ENCODE measurements at regions not wholly inside any gene's neighbourhood (a gene's known extent, or its start where the extent isn't known, plus 50 kb on each side); places are given as distances from the start of the nearest gene placed in this dataset.

DNA sequence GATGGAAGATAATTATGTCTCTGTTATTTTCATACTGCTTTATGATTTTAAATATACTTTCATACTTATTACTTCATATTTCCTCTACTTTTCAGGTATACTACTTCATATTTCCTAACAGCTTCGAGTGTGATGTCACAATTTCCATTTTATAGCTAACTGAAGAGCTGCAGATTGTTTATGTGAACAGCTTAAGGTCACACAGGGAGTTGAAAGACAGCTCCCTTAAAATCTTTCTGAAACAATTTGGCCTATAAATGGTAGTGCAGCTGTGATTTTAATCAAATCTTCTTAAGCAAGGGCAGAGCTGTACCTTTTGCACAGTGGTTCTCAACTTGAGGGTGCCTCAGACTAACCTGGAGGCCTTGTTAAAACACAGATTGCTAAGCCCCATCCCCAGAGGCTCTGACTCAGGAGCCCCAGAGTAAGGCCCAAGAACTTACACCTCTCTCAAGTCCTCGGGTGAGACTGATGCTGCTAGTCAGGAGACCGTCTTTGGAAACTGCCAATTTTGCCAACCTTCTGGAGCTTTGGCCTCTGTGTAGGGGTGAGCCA lies 347.0 kb upstream of the HSF2 start:
- H3K27me3 ChIP-seq, result no peaks in the 10 kb centered on the region
- H3K27ac ChIP-seq, result no peak overlapping the region
- TF ChIP-seq EP300 (IDR thresholded peaks at IDR 0.05) (no peak), POLR2A (IDR thresholded peaks at IDR 0.05) (no peak)
- TF ChIP-seq, protein P1, sequence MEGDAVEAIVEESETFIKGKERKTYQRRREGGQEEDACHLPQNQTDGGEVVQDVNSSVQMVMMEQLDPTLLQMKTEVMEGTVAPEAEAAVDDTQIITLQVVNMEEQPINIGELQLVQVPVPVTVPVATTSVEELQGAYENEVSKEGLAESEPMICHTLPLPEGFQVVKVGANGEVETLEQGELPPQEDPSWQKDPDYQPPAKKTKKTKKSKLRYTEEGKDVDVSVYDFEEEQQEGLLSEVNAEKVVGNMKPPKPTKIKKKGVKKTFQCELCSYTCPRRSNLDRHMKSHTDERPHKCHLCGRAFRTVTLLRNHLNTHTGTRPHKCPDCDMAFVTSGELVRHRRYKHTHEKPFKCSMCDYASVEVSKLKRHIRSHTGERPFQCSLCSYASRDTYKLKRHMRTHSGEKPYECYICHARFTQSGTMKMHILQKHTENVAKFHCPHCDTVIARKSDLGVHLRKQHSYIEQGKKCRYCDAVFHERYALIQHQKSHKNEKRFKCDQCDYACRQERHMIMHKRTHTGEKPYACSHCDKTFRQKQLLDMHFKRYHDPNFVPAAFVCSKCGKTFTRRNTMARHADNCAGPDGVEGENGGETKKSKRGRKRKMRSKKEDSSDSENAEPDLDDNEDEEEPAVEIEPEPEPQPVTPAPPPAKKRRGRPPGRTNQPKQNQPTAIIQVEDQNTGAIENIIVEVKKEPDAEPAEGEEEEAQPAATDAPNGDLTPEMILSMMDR (IDR thresholded peaks at IDR 0.05), result no peak
- no peaks in the 10 kb centered on the region for H3K9me3 ChIP-seq
- intact Hi-C loops (cut with DNase I), result no loop called here
- no peaks in the 10 kb centered on the region for H3K36me3 ChIP-seq
- 79 to 88% (median 83%) methylated on average over 3 of the region's 3 CpGs for whole genome bisulfite sequencing, 3 donors
- H3K4me1 ChIP-seq (ENCODE audit: insufficient read depth), result no peaks in the 10 kb centered on the region
- H3K4me3 ChIP-seq, result no peak overlapping the region
- no peak for DNase-seq

DNA sequence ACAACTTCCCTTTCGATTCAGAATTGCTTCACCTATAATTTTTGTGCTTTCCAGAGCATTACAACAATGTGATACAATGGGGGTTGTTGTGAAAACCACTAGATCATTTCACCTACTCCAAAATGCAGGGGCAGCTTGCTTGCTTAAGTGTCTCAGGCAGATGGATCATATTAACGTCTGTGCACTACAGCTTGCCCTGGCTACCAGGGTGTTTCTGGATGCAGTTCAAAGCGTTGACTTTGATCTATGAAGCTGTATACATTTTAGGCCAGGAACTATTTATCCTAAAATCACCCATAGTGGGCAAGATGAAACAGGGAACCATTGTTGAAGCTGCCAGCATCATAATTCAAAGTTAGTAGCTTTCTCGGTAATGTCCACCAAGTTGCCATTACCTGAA lies 339.5 kb upstream of the HSF2 start:
- WGBS, 3 donors, result 52 to 66% (median 61%) methylated on average over 4 of the region's 4 CpGs
- Histone ChIP-seq H3K36me3 (no peaks in the 10 kb centered on the region), H3K4me1 (ENCODE audit: insufficient read depth) (no peaks in the 10 kb centered on the region), H3K27me3 (no peaks in the 10 kb centered on the region), H3K27ac (no peak overlapping the region), H3K9me3 (no peaks in the 10 kb centered on the region), H3K4me3 (no peak overlapping the region)
- intact Hi-C loops (cut with DNase I), result no loop called here
- TF ChIP-seq, protein P1 (IDR thresholded peaks at IDR 0.05), result no peak
- no peak for TF ChIP-seq EP300 (IDR thresholded peaks at IDR 0.05)
- TF ChIP-seq POLR2A (IDR thresholded peaks at IDR 0.05), result no peak
- DNase-seq, result no peak

DNA sequence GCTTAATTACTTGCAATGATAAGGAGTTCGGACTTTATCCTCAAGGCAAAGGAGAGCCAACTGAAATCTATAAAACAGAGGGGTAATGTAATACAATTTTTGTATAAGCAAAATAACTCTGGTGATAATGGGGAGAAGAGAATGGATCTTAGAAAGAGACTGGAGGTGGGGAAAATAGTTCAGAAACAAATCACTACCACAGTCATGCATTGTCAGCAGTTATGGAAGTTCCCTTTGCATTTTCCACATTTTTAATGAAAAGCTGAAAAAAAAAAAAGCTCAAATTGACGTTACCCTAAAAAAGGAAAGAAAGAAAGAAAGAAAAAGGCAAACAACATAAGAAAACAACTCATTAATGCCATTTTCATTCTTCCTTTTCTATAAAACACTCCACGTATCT lies 337.6 kb upstream of the HSF2 start:
- no peaks in the 10 kb centered on the region for H3K36me3 ChIP-seq
- DNase-seq, result no peak
- H3K9me3 ChIP-seq, result no peaks in the 10 kb centered on the region
- H3K4me3 ChIP-seq, result no peak overlapping the region
- no peak overlapping the region for H3K27ac ChIP-seq
- TF ChIP-seq POLR2A (IDR thresholded peaks at IDR 0.05) (no peak), EP300 (IDR thresholded peaks at IDR 0.05) (no peak)
- TF ChIP-seq, protein P1 (IDR thresholded peaks at IDR 0.05), result no peak
- no peaks in the 10 kb centered on the region for H3K4me1 ChIP-seq (ENCODE audit: insufficient read depth)
- WGBS, 3 donors, result 70 to 82% (median 72%) methylated on average over 3 of the region's 3 CpGs
- intact Hi-C loops (cut with DNase I), result no loop called here
- no peaks in the 10 kb centered on the region for H3K27me3 ChIP-seq

DNA sequence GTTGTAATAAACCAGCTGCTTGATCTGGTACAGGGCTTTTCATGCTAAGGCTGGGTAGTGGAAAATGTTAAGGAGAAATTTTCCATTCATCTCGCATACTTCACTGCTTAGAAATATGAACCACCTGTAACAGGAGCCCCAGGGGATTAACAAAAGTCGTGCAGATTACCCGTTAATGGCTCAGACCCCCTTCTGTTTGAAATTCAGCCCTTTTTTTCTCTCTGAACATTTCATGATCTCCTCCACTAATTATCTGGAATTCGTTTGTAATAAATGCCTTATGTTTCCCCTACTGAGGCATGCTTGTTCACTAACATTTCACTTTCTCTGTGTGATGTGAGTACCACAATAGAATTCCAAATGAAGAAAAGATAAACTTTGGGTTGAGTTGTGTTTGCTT lies 336.4 kb upstream of the HSF2 start:
- Histone ChIP-seq H3K4me3 (no peak overlapping the region), H3K27me3 (no peaks in the 10 kb centered on the region), H3K36me3 (no peaks in the 10 kb centered on the region), H3K4me1 (ENCODE audit: insufficient read depth) (peaks cover 2% of the 10 kb centered on the region), H3K9me3 (no peaks in the 10 kb centered on the region), H3K27ac (no peak overlapping the region)
- TF ChIP-seq POLR2A (IDR thresholded peaks at IDR 0.05), result no peak
- TF ChIP-seq EP300 (IDR thresholded peaks at IDR 0.05), result no peak
- TF ChIP-seq, protein P1 (IDR thresholded peaks at IDR 0.05), result no peak
- 33 to 48% (median 38%) methylated on average over 4 of the region's 4 CpGs for WGBS, 3 donors
- intact Hi-C loops (cut with DNase I), result no loop called here
- DNase-seq, result no peak

Data from ovary (tissue), 7 donors.